Ovary (tissue), 3 donors: ENCODE measurements at regions not wholly inside any gene's neighbourhood (a gene's known extent, or its start where the extent isn't known, plus 50 kb on each side); places are given as distances from the start of the nearest gene placed in this dataset.

ENCODE experiments used
- EP300 ChIP-seq: sonication (generic); formaldehyde crosslinking; IDR thresholded peaks from one replicate; pipeline ENCODE4 v1.6.1; 2017; ENCODE audit warnings: antibody characterized with exemption
- TF ChIP-seq, protein P1 (sequence below), 3 donors: fragments of 450-650 bp in 2 of 3; fragments of 200-600 bp in 1 of 3; IDR thresholded peaks; one replicate each; pipeline versions ENCODE4 v1.5.1 to v1.8.0; 2016 to 2022; ENCODE audit warnings: antibody characterized with exemption in 3 of 3, mild to moderate bottlenecking in 1 of 3
- donor health status: DM: no; HTN: no; CAD: no.

DNA sequence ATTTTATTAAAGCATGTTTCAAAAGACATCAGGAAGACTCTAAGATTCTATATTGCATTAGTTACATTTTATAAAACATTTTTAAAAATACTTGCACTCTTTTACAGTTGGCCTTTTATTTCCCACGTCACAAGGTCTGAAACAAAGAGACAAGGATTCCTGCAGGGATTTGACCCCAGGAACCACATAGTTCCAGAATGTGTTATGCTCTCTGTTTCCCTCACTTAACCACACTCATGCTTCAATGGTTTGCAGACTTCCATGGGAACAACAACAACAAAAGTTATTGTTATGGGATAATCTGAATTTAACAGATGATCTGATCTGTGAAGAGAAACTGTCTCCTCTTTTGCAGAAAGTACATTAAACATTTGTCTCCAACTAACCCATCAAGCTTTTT lies 104.3 kb upstream of the PPFIA2 start:
- TF ChIP-seq, protein P1, sequence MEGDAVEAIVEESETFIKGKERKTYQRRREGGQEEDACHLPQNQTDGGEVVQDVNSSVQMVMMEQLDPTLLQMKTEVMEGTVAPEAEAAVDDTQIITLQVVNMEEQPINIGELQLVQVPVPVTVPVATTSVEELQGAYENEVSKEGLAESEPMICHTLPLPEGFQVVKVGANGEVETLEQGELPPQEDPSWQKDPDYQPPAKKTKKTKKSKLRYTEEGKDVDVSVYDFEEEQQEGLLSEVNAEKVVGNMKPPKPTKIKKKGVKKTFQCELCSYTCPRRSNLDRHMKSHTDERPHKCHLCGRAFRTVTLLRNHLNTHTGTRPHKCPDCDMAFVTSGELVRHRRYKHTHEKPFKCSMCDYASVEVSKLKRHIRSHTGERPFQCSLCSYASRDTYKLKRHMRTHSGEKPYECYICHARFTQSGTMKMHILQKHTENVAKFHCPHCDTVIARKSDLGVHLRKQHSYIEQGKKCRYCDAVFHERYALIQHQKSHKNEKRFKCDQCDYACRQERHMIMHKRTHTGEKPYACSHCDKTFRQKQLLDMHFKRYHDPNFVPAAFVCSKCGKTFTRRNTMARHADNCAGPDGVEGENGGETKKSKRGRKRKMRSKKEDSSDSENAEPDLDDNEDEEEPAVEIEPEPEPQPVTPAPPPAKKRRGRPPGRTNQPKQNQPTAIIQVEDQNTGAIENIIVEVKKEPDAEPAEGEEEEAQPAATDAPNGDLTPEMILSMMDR (IDR thresholded peaks at IDR 0.05), result no peak
- TF ChIP-seq EP300, result no peak
